ENCODE measurements at regions not wholly inside any gene's neighbourhood (a gene's known extent, or its start where the extent isn't known, plus 50 kb on each side); places are given as distances from the start of the nearest gene placed in this dataset.

DNA sequence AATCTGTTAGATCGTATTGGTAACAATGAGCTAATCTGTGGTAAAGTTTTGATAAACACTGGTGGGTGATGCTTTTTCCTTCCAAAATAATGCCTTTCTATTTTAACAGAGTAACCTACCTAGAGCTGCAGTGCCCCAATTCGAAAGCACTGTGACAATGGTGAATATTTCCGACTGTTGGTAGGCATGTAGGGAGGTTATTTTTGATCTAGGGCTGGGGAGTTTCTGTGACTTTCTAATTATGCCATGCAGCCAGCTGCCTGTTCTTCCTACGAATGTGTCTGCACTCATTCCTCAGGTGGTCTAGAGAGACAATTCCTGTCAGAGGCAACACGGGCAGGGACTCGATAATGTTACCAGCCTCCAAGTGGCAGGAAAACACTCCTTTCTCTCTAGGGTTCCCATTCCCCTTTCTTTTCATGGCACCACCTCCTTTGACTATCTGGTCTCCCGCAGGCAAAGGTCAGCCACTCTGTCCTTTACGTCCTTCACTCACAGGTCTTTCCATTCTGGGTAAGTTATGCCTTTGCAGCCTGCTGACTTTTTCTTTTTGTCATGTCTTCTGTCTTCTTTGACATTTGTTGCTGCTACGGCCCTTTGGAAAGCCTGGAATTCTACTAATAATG, 167.2 kb upstream of the MGAT5 start:
- Histone ChIP-seq H3K18ac (ENCODE audit: extremely low read depth, low read length) (peak overlapping the region; percentile 62), H3K9me3 (ENCODE audit: insufficient read depth in 2 of 2, low read depth in 1 of 2, low read length in 1 of 2) (no peaks in the 10 kb centered on the region), H2BK20ac (ENCODE audit: low read length) (no peak overlapping the region), H2AFZ (ENCODE audit: low read length) (no peak overlapping the region; the same call in 1 of the 2 replicates), H3K4me1 (replicated peaks in 1 of 4; ENCODE audit: control insufficient read depth in 3 of 4, insufficient read depth in 4 of 4, low read length in 3 of 4) (peaks cover 0 to 12% (median 3%) of the 10 kb centered on the region in 4 experiments; a peak in 2 of 7 replicates), H3K4me3 (ENCODE audit: extremely low read depth in 1 of 4, insufficient read depth in 2 of 4, low read depth in 3 of 4, low read length in 4 of 4) (no peak overlapping the region), H4K5ac (ENCODE audit: insufficient read length, low read depth, low read length) (no peak overlapping the region), H3K14ac (ENCODE audit: insufficient read length) (no peak overlapping the region), H3K23me2 (ENCODE audit: low read depth, low read length) (no peaks in the 10 kb centered on the region), H2BK120ac (replicated peaks; ENCODE audit: low read depth, low read length) (no peak overlapping the region), H3K4me2 (ENCODE audit: insufficient read depth in 1 of 2, low read depth in 2 of 2, low read length in 2 of 2) (peak overlapping the region; percentile 7 to 24; a peak in 2 of 4 replicates), H4K91ac (replicated peaks; ENCODE audit: insufficient read length, low read length) (no peak overlapping the region), H4K8ac (ENCODE audit: extremely low read depth, insufficient read depth, low read length) (no peak overlapping the region), H3K79me2 (ENCODE audit: control insufficient read depth in 1 of 2, insufficient read depth in 2 of 2, low read length in 2 of 2) (no peaks in the 10 kb centered on the region), H3K23ac (ENCODE audit: insufficient read length) (no peak overlapping the region), H3K27ac (ENCODE audit: low read depth, low read length) (no peak overlapping the region), H2BK12ac (ENCODE audit: low read depth, low read length) (no peak overlapping the region), H3K36me3 (ENCODE audit: control insufficient read depth in 2 of 4, insufficient read depth in 4 of 4, low read length in 3 of 4) (no peaks in the 10 kb centered on the region), H3K9ac (replicated peaks in 1 of 4; ENCODE audit: extremely low read depth in 1 of 4, low read depth in 3 of 4, low read length in 3 of 4) (no peak overlapping the region), H2AK5ac (ENCODE audit: low read depth, low read length) (no peak overlapping the region), H3K56ac (replicated peaks; ENCODE audit: insufficient read length, low read depth, low read length) (no peak overlapping the region), H2BK15ac (ENCODE audit: low read length) (no peak overlapping the region), H3K27me3 (replicated peaks in 1 of 4; ENCODE audit: control insufficient read depth in 3 of 4, extremely low read depth in 1 of 4, insufficient read depth in 3 of 4, low read length in 3 of 4) (no peaks in the 10 kb centered on the region), H3K79me1 (ENCODE audit: low read depth, low read length) (no peaks in the 10 kb centered on the region; the same call in 1 of the 2 replicates), H4K20me1 (replicated peaks in 1 of 2; ENCODE audit: control insufficient read depth in 1 of 2, insufficient read depth in 2 of 2, low read length in 2 of 2) (no peaks in the 10 kb centered on the region), H3K4ac (replicated peaks; ENCODE audit: insufficient read length, low read depth, low read length) (no peak overlapping the region), H2BK5ac (ENCODE audit: low read depth, low read length) (no peak overlapping the region; the same call in 1 of the 2 replicates)
- TF ChIP-seq NRF1 (IDR thresholded peaks at IDR 0.05; ENCODE audit: low read depth, low read length), result no peak
- ChIA-PET POLR2A (ENCODE audit: partially characterized antibody) (interaction anchor here (1.0 kb wide), 1 partner anchor 55 kb away, joined by 3 read pairs; no protein-coding TSS in a partner anchor), CTCF (ENCODE audit: partially characterized antibody) (interaction anchor here (1.0 to 1.4 kb wide), 2 partner anchors 13 to 363 kb away, joined by 4 read pairs; no protein-coding TSS in a partner anchor)
- DNase-seq (ENCODE audit: low read depth in 1 of 2, low spot score in 2 of 2) (no peak), FAIRE-seq (no peak)
- 75% methylated on average over 9 of the region's 9 CpGs; no CpG with 5 or more reads in 1 of the 2 experiments for WGBS, 2 experiments (ENCODE audit: extremely low coverage in 1 of 2, insufficient coverage in 1 of 2, insufficient read length in 1 of 2, insufficient replicate concordance in 2 of 2, low coverage in 1 of 2, low lambda C conversion rate in 2 of 2, missing lambda C conversion rate in 1 of 2)

Measured in H1 (cell line).